NCI-H1092 treated with DMSO at 0.1 percent for 48 hours (cell line): ENCODE measurements at regions not wholly inside any gene's neighbourhood (a gene's known extent, or its start where the extent isn't known, plus 50 kb on each side); places are given as distances from the start of the nearest gene placed in this dataset.

Source experiments
- DNase-seq: peaks from one replicate; lab custom pipeline; 2025; lab: John Stamatoyannopoulos, UW

DNA sequence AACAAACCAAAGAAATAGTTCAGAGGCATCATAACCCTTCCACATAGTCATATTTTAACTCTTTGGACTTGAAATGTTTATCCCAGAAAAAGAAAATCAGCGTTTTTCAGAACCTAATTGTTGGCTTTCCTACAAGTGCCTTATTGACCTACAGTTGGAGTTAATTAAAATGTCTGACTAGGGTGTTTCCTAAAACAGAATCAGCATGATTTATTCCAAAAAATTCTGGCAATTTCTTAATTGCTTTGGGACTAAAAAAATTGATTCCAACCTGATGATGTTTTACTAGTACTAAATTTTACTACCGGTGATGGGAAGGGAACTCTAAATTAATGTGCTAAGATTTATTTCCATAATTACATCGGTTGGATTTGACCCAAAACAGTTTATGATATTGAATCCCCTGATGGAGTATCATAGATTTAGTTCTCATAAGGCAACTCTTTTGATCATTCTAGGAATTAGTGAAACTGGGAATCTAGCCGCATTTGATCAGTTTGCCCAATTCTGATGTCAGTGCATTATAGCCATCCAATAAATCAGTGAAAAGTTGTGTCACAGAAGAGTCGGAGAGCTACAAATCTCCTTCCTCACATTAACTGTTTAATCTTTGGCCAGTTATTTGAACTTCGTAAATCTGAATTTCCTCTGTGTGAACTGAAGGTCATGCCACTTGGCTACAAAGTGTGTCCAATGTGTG is 134.3 kb upstream of the DSEL start:
- no peak for DNase-seq

DNA sequence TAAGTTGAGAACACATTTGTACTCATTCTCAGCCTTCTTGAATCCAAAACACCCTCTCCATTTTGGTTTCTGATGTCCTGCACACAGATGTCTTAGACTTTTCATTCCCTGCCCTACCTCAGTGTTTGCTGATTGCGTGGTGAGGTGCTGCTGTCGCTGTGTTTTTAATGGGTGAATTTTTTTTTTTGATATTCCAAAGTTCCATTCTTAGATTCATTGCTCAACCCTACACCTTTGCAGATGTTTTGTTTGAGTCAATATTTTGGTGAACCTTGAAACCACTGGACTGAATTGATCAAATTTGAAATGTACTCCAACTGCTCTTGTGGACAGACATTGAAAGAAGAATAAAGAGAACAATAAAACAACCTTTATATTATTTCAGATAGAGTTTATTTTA is 130.4 kb upstream of the DSEL start:
- DNase-seq = no peak

DNA sequence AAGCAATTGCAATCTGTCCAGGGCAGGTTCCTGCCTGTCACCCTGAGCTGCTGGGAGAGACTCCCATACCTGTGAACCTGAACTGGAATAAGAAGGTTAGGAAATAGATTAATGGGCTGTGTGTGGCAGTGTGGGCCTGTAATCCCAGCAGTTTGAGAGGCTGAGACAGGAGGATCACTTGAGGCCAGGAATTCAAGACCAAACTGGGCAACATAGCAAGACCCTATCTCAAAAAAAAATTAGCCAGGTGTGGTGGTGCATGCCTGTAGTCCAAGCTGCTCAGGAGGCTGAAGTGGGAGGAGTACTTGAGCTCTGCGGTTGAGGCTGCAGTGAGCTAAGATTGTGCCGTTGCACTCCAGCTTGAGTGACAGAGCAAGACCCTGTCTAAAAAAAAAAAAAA is 127.7 kb upstream of the DSEL start:
- no peak for DNase-seq

DNA sequence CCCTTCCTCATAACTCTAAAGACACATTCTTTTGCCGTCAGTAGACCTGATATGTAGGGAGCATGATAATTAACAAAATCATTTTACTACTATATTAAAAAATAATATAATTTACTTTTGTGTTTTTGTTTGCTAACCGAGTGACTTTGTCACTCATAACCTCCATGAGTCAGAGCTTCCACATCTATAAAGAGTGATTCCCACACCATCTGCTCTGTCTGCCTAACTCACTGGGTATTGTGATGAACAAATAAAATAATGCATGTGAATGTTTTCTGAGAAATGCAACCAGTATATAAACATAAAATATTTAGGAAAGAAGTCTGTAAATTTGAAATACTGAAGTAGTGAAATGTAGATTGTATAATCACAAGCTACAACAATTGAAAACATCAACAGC is 123.4 kb upstream of the DSEL start:
- no peak for DNase-seq

DNA sequence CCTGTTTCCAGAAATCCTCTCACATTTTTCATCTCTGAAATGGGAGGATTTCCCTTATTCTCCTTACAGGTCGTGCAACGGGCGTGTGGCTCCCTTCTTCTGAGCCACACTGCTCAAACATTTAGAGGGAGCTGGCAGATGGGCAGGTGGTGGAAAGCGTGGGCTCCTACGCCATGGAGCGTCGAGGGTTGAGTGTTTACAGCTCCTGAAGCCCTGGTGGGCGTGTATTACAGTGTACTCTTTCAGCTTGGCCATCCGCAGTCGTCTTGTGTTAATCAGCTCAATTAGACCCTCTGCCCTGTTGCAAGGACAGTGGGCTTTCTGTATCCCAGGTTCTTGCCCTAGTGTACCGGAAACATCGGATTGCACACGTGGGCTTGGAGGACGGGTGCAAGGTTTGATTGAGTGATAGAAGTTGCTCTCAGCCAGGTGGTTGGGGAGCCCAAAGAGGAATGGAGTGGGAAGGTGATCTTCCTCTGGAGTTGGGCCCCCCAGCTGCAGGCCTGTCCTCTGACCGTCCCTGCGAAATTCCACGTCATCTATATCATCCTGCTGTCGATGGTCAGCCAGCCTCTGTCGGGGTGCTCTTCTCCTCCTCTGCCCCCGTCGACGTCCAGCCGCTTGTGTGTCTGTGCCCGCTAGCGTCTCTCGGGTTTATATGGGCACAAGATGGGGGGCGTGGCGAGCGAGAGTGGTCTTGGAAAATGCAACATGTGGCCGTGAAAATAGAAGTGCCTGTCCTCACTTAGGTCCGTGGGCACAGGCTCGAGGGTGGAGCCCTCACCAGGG is 120.3 kb upstream of the DSEL start:
- DNase-seq = no peak

DNA sequence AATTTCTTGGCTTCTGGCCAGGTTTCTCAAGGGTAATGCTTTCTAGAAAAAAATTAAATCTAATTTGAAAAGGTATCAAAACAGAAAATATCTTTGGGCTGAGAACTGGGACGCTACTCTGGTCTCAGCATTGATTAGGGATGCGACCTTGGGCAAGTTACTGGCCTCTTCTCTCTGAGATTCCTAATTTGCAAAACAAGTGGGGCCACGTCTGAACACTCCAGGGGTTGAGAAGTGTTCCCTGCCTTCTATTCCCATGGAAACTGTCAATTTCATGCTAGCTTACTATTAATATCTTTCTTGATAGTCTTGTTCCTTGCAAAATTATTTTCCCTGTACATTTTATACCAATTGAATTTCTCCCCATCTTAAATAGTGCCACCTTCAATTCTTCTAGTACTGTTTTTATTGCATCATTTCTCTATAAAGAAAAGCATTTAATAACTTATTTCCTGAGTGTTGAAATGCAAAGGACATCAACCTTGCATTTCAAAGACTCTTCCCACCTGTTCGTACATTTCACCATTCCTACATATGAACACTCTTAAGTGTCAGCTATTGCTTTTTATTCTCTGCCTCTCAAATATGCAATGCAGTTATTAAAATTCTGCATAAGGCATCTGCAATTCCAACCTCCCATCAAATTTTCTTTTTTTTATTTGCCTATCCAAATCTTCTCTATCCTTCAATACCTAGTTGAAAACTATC is 118.3 kb upstream of the DSEL start:
- no peak for DNase-seq

DNA sequence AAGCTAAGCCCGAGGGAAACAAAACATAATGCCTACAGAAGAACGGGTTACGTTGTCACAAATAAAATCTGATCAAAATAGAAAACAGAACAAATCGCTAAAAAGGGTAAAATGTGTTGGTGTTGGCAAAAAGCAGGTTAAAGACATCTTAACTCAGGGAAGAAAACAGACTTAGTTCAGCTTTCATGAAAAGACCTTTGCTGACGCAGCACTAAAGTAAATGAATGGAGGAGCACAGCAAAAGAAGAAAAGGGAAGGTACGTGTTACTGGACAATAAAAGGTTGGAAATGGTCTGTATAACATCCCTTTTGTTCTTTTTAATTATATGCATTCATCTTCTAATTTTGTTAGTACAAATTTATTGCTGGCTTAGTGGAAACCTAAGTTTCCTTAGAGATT is 117.4 kb upstream of the DSEL start:
- no peak for DNase-seq

DNA sequence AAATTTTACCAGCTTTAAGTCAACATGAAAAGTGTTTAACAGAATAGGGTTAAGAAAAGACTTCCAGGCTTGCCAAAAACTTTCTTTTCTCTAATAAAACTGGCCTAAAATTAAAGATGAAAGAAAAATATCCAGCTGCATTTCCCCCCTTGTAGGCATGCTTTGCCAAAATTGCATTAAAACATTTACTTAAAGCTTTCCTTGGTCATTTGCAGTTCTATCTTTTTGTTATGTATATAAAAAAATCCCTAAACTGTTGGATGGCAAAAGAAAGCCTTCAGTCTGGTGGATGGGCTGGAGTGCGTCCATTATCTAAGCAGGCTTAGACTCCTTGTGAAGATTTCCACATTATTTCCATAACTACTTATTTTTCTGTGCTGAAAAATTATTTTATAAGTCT is 105.4 kb upstream of the DSEL start:
- no peak for DNase-seq

DNA sequence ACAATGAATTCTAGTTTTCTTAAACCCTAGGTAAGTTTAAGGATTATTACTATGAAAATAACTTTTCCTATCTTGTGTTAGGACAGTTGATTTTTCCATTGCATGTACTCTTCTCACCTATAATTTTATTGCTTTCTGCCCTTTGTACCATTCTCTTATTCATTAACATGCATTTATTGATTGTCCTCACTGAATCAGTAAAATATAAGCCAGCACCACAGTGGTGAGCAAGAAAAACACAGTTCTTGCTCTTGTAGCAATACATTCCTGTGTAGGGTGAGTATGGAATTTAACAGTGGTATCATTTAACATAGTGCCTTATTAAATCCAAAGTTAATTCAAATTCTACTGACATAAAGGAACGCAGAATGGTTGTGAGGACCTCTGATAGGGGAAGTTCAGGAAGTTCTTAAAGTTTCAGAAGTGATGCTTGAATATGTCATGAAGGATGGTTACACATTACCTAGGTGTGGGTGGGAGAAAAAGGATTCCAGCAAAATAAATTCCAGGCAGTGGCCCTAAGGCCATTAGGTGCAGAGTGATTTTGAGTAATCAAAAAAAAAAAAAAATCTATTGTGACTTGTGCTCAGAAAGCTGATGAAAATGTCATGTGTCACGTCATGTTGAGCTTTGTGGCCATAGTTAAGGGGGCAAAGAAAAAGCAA is 104.7 kb upstream of the DSEL start:
- no peak for DNase-seq

DNA sequence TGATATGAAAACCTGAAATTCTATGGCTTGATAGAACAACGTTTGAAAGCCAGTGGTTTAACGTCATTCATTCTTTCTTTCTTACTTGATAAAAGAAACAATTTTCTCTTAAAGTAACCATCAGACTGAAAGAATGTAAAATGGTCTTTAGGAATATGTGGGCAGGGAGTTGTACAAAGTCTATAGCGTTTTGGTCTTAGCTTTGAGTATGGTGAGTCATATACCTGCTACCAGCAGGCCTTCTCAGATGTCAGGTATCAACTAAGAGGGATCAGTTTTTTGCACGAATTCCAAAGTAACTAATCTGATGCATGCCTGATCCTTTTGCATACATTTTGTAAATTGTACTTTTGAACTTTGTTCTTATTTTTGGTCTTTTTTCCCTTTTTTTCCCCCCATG is 101.5 kb upstream of the DSEL start:
- DNase-seq = no peak

DNA sequence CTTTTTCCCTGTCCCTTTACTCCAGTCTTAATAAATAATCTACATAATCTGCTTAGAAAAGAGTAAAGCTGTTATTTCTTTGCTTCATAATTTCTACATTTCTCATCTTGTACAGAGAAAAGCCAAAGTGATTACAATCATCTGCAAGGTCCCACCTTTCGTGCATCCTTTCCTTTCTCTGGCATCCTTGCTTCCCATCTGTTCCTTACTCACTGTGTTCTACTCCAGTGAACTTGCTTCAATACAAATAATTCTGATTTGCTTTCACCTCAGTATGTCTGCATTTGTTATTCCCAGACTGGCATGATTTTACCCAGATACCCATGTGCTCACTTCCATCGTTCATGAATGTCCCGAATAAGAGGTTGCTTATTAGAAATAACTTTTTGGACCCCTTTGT is 99.4 kb upstream of the DSEL start:
- no peak for DNase-seq

DNA sequence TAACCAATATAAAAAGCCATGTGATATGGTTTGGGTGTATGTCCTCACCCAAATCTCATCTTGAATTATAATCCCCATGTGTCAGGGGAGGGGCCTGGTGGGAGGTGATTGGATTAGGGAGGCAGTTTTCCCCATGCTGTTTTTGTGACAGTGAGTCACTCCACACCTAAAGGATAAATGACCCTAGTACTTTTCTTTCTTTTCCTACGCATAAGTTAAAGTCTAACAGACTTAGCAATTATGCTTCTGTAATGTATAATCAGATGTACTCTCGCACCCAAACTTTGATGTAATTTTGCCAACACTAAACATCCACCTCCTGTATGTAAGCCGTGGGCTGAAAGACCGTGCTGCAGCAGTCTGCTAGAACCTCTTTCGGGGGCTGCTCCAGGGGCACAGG is 97.2 kb upstream of the DSEL start:
- no peak for DNase-seq

DNA sequence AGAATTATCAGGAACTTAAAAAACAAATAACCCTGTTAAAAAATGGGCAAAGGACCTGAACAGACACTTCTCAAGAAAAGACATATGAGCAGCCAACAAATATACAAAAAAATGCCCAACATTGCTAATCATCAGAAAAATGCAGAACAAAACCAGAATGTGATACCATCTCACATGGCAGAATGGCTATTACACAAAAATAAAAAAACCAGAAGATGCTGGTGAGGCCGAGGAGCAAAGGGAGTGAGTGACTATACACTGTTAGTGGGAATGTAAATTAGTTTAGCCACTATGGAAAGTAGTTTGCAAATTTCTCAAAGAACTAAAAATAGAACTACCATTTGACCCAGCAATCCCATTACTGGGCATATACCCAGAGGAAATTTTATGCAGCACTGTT is 95.8 kb upstream of the DSEL start:
- DNase-seq = no peak

DNA sequence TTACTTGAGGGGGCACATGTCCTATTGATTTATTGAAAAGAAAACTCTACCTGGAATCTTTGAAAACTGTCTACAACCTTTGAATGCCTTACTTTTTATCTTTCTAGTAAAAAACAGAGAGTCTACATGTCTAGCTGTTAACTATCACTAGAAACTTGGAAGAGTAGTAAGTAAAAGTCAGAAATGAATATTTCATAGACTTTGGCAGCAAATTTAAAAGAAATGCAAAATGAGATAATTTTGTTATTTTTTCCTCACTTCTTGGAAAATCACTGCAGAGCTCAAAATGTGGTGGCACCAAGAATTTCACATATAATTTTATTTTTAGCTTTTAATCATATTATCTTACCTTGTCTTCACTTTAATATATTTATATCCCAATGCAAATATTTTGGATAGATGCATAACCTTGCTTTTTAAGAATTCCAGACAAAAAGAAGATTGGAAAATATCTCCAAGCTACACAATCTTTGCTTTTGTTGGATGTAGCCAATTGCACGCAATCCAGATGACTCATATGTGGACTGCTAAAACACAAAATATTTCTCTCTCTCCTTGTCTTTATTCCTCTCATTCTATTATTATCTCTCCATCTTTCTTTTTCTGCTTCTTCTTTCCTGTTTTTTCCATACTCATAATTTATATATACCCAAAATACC is 92.2 kb upstream of the DSEL start:
- no peak for DNase-seq

DNA sequence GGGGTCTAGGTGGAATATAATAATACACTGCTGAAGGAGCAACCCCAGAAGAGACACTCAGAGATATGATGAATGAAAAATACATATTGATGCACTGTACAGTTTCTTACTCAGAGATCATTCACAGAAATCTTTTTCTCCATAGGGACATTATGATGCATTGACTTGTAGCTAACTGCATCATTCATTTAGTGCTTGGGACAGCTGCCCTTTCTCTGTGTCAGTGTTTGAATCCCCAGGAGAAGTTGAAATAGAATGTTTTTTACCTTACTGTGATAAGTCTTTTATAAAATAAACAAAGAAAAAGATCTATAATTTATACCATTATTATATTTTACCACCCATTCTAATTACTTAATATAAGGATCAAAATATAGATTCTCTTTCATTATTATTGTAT is 91.7 kb upstream of the DSEL start:
- no peak for DNase-seq

DNA sequence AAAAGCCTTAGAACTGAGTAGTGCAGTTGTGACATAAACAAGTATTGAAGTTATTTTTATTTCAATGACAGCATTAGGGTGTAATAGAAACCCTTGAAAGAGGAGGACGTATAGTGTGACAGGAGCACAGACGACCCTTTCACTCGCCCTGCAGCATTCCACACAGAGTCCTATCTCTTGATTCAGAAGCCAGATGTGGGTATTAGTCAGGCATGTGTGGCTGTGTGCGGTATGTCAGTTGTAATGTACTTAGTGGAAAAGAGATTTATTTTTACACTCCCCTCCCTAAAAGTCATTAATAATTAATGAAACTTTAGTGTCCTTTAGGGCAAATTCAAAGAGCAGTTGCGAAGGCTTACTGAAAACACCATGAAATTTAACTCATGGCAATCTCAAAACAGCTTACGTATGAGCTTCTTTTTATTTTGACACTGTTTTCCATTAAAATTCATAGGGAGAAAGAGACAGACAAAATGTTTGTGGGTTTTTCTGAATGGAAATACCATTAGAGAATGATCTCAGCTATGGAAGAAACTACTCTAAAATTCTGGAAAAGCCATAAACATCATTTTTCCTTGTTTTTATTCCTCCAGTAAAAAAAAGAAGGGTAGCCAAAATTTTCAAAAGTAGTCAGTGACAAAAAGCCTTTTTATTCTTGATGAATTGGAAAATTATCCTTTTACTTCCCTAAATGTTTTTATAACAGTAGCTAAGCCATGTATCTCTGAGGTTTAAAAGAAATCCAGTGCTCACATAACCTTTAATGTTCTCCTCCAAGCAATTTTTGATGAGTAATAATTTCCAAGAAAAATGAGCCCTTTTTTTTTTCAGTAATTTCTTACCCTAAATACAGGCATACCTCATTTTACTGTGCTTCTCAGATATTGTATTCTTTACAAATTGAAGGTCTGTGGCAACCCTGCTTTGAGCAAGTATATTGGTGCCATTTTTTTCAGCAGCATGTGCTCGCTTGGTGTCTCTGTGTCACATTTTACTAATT is 84.0 kb upstream of the DSEL start:
- DNase-seq = no peak

DNA sequence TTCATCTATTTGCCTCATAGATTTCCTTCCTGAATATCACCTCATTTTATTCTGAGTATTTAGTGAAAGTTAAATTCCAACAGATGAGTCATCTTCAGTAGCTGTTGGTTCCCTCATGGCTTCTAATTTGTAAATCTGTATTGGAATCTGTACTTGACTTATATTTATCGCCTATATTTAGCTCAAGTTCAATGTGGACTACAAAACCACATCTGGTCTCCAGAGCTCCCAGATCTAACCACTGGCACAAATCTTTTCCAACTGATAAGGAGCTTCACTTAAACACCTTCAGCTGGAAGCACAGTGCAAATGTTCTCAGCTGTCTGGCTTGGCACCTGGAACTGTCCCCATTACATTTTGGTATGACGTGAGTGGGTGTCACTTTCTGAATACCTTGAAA is 82.8 kb upstream of the DSEL start:
- DNase-seq = no peak

DNA sequence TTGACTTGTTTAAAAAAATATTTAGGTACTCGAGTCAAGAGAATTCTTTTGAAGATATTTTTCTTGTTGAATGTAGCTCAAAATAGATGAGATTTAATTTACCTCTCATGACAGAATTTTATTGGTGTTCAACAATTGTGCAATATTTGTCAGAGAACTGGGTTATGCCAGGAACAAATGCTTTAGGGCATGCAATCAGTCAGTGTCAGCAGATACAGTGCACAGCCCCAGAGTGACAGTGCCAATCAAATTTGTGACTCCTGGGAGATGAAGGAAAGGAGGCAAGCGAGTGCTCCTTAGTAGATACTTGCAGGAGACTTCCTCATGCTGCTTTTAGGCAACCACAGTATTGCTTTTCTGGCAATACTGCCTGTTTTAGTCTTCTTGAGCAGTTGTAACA is 81.2 kb upstream of the DSEL start:
- no peak for DNase-seq

DNA sequence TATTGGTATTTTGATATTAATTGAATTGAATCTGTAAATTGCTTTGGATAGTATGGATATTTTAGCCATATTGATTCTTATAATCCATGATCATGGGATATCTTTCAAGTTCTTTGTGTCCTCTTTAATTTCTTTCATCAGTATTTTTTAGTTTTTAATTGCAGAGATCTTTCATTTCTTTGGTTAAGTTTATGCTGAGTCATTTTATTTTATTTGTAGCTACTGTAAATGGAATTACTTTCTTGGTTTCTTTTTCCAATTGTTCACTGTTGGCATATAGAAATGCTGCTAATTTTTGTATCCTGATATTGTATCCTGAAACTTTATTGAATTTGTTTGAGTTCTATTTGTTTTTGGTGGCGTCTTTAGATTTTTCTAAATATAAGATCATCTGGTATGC is 79.5 kb upstream of the DSEL start:
- no peak for DNase-seq

DNA sequence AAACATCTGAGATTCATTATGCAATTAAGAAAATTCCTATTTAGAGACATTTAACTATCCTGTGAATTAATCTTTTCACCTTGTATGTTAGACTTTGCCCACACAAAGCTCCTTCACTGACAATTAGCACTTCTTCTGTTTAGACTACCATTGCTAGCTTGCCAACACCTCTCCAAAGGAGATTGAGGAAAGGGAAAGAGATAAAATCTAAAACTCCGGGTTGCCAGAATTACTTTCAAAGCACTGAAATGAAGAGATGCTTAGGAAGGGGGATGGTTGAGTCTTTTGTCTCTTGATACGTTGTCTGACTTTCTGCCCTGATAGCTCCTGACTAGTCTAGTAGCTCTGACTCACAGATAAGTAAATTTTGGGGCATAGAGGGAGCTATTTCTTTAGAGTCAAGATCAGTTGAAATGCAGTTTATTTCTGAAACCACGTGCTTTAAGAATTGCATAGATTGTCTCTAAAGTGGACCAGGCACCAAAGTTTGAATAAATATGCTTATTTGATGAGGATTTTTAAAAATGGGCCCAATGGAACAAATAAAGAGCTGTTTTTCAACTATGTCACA is 74.1 kb upstream of the DSEL start:
- no peak for DNase-seq

DNA sequence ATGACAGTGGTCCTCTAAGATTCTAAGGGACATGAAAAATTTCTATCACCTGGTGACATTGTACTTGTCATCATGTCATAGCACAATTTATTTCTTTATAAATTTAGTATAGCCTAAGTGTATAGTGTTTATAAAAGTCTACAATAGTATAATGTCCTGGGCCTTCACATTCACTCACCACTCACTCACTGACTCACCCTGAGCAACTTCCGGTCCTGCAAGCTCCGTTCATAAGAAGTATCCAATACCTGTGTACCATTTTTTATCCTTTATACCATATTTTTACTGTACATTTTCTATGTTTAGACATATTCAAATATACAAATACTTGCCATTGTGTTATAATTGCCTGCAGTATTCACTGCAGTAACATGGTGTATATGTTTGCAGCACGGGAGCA is 72.8 kb upstream of the DSEL start:
- DNase-seq = no peak
